GM12865 (cell line): ENCODE measurements at regions not wholly inside any gene's neighbourhood (a gene's known extent, or its start where the extent isn't known, plus 50 kb on each side); places are given as distances from the start of the nearest gene placed in this dataset.

Experiments used
- DNase-seq: peaks from one replicate; pipeline ENCODE4 v3.0.0; 2010; ENCODE audit warnings: low read depth
- H3K4me3 ChIP-seq: 2 replicates; pipeline ENCODE4 v1.5.1; 2011; ENCODE audit warnings: mild to moderate bottlenecking, low read depth, low read length, control low read depth
- CTCF ChIP-seq: IDR thresholded peaks from 2 replicates; pipeline ENCODE4 v1.5.1; 2011; ENCODE audit warnings: low read length, control low read depth, low read depth, inconsistent platforms; ENCODE audit not compliant: insufficient read depth; ENCODE audit errors: missing control alignments

- no peak for TF ChIP-seq CTCF
- DNase-seq, result no peak
- H3K4me3 ChIP-seq, result no peak overlapping the region
Measured at GRCh38 chr3:182135056-182135455, 423.3 kb downstream of the SOX2 start.

DNA sequence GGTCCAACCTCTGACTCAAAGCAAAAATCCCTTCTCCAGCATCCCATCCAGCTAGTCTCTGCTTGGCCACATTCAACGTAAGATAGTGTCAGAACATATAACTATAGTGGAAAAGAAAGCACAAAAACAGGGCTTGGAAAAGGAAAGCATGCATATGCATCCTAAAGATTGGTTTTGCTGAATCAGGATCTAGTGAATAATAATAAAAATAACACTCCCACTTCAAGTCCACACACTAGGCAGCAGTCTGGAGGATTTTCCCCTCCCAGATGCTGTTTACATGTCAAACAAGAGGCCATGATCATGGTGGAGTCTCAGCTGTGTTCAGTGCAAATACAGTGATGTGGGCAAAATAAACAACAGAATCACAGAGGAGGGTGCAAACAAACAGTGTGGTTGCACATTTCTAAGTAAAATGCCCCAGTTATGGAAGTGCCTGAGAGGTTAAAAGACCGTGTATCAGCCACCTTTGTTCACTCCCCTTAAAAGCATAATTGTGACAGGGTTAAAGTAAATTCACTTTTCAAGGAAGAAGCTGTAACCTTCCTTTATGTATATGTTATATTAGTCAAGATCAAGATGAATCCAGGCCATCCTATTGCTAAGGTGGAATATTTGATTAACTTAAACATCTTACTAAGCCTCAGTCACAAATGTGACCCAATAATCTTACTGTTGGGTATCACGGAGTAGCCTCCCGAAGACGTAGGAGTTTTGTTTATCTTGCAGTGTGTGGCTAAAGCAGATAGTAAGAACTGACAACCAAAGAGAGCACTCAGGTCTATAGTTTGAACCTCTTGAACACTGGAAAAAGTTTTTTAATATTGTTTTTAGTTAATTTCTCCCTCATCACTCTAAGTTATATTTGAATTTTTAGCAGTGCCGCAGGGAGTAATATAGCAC lies 424.5 kb downstream of the SOX2 start:
- TF ChIP-seq CTCF, result no peak
- H3K4me3 ChIP-seq, result no peak overlapping the region
- DNase-seq, result no peak

GRCh38 chr3:182138393-182138792 lies 426.7 kb downstream of the SOX2 start:
- H3K4me3 ChIP-seq, result no peak overlapping the region
- TF ChIP-seq CTCF, result no peak
- no peak for DNase-seq

DNA sequence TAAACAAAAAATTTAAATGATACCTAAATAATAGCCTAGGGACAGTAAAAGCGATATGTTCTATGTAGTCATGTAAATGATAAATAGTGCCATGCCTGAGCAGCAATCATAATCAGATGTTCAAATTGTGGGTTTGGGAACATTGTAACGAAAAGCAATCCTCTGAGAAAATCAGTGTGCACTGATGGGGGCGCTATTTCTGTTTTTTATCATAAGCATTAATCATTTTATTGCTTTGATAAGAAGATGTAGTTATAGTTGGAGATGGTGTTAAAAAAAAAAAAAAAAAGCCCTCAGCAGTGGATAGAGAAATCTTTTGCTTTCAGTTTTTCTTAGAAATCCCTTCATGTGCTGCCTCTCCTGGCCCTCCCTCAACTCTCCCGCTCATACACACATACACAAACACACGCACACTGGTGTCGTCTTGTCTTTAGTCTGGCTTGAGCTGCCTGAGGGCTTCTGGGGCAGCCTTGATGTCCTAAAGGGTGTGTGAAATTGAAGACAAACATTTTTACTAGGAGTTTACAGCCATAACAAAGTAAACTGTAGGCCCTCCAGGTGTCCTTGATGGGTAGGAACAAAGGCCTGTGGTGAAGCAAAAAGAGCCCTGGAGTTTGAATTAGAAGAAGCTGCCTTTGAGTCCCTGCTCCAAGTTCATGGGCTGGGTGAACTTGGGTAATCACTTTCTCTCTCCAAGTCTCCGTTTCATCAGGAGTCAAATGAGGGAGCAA lies 428.1 kb downstream of the SOX2 start:
- no peak for TF ChIP-seq CTCF
- DNase-seq, result no peak

GRCh38 chr3:182142928-182143327 lies 431.2 kb downstream of the SOX2 start:
- no peak for TF ChIP-seq CTCF
- no peak for DNase-seq
- no peak overlapping the region for H3K4me3 ChIP-seq

More for the DNA sequence above, 428.1 kb downstream of the SOX2 start:
- no peak overlapping the region for H3K4me3 ChIP-seq

GRCh38 chr3:182143903-182144302 lies 432.2 kb downstream of the SOX2 start:
- no peak for TF ChIP-seq CTCF
- H3K4me3 ChIP-seq, result no peak overlapping the region
- DNase-seq, result no peak
